ENCODE measurements at regions not wholly inside any gene's neighbourhood (a gene's known extent, or its start where the extent isn't known, plus 50 kb on each side); places are given as distances from the start of the nearest gene placed in this dataset.

- TF ChIP-seq, protein P1, sequence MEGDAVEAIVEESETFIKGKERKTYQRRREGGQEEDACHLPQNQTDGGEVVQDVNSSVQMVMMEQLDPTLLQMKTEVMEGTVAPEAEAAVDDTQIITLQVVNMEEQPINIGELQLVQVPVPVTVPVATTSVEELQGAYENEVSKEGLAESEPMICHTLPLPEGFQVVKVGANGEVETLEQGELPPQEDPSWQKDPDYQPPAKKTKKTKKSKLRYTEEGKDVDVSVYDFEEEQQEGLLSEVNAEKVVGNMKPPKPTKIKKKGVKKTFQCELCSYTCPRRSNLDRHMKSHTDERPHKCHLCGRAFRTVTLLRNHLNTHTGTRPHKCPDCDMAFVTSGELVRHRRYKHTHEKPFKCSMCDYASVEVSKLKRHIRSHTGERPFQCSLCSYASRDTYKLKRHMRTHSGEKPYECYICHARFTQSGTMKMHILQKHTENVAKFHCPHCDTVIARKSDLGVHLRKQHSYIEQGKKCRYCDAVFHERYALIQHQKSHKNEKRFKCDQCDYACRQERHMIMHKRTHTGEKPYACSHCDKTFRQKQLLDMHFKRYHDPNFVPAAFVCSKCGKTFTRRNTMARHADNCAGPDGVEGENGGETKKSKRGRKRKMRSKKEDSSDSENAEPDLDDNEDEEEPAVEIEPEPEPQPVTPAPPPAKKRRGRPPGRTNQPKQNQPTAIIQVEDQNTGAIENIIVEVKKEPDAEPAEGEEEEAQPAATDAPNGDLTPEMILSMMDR (IDR thresholded peaks at IDR 0.05; ENCODE audit: insufficient read depth, low read depth, low read length, missing control alignments), result no peak
- no peak for DNase-seq (ENCODE audit: low read depth)
Measured at GRCh38 chr5:165720901-165721300, 2215.5 kb downstream of the MAT2B start.

GRCh38 chr5:165722401-165722800 lies 2217.0 kb downstream of the MAT2B start:
- DNase-seq (ENCODE audit: low read depth), result no peak
- TF ChIP-seq, protein P1 (IDR thresholded peaks at IDR 0.05; ENCODE audit: insufficient read depth, low read depth, low read length, missing control alignments), result no peak
- no peak overlapping the region for H3K4me3 ChIP-seq (ENCODE audit: low read length)

More at GRCh38 chr5:165720901-165721300, 2215.5 kb downstream of the MAT2B start:
- no peak overlapping the region for H3K4me3 ChIP-seq (ENCODE audit: low read length)

DNA sequence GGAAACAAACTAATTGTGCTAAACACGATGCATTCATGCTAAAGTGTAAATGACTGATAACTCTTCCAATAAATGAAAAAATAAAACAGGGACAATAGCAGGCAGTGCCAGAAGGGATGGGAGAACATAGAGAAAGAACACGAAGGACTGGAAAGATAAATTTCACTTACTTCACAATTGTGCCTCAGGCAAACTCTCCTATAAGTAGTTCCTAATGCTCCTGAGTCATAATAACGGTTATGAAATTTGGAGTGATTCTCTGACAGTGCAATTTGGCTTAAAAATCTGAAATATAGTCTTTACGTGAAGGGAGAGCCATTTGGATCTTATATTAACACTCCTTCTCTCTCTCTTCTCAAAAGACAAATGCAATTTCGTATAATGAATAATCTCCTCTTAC lies 2218.5 kb downstream of the MAT2B start:
- DNase-seq (ENCODE audit: low read depth), result peak; percentile 16
- no peak overlapping the region for H3K4me3 ChIP-seq (ENCODE audit: low read length)
- TF ChIP-seq, protein P1 (IDR thresholded peaks at IDR 0.05; ENCODE audit: insufficient read depth, low read depth, low read length, missing control alignments), result no peak

GRCh38 chr5:165728425-165728824 lies 2223.0 kb downstream of the MAT2B start:
- H3K4me3 ChIP-seq (ENCODE audit: low read length), result no peak overlapping the region
- no peak for DNase-seq (ENCODE audit: low read depth)
- TF ChIP-seq, protein P1 (IDR thresholded peaks at IDR 0.05; ENCODE audit: insufficient read depth, low read depth, low read length, missing control alignments), result no peak

DNA sequence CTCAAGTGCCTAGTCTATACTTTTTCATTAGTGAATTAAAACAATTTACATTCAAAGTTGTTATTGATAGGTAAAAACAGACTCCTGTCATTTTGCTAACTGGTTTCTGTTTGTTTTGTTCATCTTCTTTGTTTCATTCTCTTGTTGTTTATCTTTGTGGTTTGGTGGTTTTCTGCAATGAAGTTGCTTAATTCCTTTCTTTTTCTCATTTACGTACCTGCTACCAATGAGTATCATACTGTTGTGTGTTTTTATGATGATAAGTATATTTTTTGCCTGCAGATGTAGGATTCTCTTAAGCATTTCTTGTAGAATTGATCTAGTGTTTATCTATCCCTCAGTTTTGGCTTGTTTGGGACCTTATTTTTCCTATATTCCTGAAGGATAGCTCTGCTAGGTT lies 2230.0 kb downstream of the MAT2B start:
- TF ChIP-seq, protein P1 (IDR thresholded peaks at IDR 0.05; ENCODE audit: insufficient read depth, low read depth, low read length, missing control alignments), result no peak
- DNase-seq (ENCODE audit: low read depth), result no peak
- no peak overlapping the region for H3K4me3 ChIP-seq (ENCODE audit: low read length)

DNA sequence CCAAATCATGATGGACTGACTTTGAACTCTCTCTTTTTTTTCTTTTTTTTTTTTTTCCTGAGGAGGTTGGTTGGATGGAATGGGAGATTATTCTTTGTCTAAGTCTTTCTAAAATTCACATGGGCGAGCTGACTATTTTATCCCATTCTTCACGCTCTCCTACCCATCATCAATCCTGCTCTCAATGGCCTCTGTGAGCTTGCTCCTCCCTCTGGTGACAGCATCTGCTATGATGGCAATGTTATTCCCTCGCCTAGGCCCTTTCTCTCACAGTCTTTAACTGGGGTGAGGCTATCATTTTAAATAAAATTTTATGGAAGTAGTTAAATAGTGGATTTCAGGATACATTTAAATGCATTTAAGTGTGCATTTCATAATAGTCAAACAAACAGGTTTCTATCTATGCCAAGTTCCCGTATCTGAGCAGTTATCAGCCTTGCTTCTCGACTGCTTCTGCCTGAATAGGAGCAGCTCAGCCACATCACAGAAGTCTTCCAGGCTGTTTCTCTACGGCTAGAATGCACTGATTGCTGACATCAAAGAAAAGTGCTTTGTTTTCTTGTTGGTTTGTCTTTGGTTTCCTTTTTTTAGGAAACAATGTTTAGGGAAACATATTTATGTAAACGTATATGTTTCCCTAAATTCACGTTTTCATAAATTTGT lies 2233.8 kb downstream of the MAT2B start:
- H3K4me3 ChIP-seq (ENCODE audit: low read length), result no peak overlapping the region
- DNase-seq (ENCODE audit: low read depth), result no peak
- TF ChIP-seq, protein P1 (IDR thresholded peaks at IDR 0.05; ENCODE audit: insufficient read depth, low read depth, low read length, missing control alignments), result no peak

DNA sequence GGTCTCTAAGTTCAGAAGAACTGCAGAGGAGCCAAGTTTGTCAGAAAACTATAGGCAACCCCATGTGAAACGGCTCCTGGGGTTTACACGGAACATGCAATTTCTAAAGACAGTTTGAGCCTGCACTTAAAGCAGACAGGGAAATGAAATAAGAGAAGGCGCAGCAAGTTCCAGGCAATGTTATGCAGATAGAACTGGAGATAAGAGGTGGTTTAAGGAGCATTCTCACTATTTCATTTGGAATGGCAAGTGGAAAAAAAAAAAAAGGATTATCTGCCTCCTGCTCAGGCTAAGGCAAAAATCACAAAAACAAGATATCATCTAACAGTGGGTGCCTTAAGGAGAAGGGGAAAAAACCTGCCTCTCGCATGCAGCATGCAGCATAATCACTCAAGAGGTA lies 2252.4 kb downstream of the MAT2B start:
- no peak for DNase-seq (ENCODE audit: low read depth)
- H3K4me3 ChIP-seq (ENCODE audit: low read length), result no peak overlapping the region
- TF ChIP-seq, protein P1 (IDR thresholded peaks at IDR 0.05; ENCODE audit: insufficient read depth, low read depth, low read length, missing control alignments), result no peak
